Esophagus squamous epithelium (tissue), 5 donors: ENCODE measurements at regions not wholly inside any gene's neighbourhood (a gene's known extent, or its start where the extent isn't known, plus 50 kb on each side); places are given as distances from the start of the nearest gene placed in this dataset.

ENCODE experiments used
- DNase-seq: peaks from one replicate; lab custom pipeline; 2025; lab: John Stamatoyannopoulos, UW
- H3K27ac ChIP-seq, 4 donors: fragments of 200-600 bp; sonication (generic); one replicate each; pipeline ENCODE4 v1.5.1; 2016 to 2019; ENCODE audit warnings: mild to moderate bottlenecking in 1 of 4
- H3K27me3 ChIP-seq, 4 donors: fragments of 200-600 bp; sonication (generic); 1 replicate in 3 of 4; 2 replicates in 1 of 4; pipeline versions ENCODE4 v1.5.1 to v1.6.0; 2017 to 2021; ENCODE audit warnings: antibody characterized with exemption in 1 of 4
- H3K36me3 ChIP-seq, 3 donors: fragments of 200-600 bp; sonication (generic); one replicate each; pipeline ENCODE4 v1.5.1; 2016 to 2019
- H3K4me1 ChIP-seq, 3 donors: fragments of 200-600 bp; sonication (generic); one replicate each; pipeline ENCODE4 v1.5.1; 2017 to 2019
- H3K4me3 ChIP-seq, 4 donors: fragments of 200-600 bp; sonication (generic); 1 replicate in 3 of 4; 2 replicates in 1 of 4; pipeline ENCODE4 v1.5.1; 2016 to 2019; ENCODE audit warnings: mild to moderate bottlenecking in 2 of 4, moderate library complexity in 1 of 4
- H3K9me3 ChIP-seq, 3 donors: fragments of 200-600 bp; sonication (generic); one replicate each; pipeline ENCODE4 v1.5.1; 2016 to 2019
- CTCF ChIP-seq, 6 experiments: fragments of 450-650 bp in 4 of 6; fragments of 200-600 bp in 2 of 6; sonication (generic) in 2 of 6; IDR thresholded peaks; one replicate each; pipeline ENCODE4 v1.5.1; 2016 to 2019; ENCODE audit warnings: antibody characterized with exemption in 6 of 6, mild to moderate bottlenecking in 4 of 6, moderate library complexity in 4 of 6
- POLR2A ChIP-seq, 4 donors: fragments of 450-650 bp; IDR thresholded peaks; one replicate each; pipeline ENCODE4 v1.6.1; 2017; ENCODE audit warnings: antibody characterized with exemption in 4 of 4, mild to moderate bottlenecking in 4 of 4, moderate library complexity in 3 of 4
- WGBS, 2 donors: methylation state at CpG; one replicate each; pipeline ENCODE4 v1.1.5; 2018; 5-methylcytosine and 5-hydroxymethylcytosine counted together
- intact Hi-C: fragments of 100-400 bp; cut with DNase I; formaldehyde crosslinking; loops from one replicate; pipeline ENCODE4 v1.15.0; 2022
- donor health status: DM: yes; HTN: yes; CAD: no.

GRCh38 chr21:39084073-39084472 lies 99.2 kb downstream of the PSMG1 start:
- Histone ChIP-seq H3K36me3 (no peaks in the 10 kb centered on the region), H3K4me3 (no peak overlapping the region), H3K9me3 (no peaks in the 10 kb centered on the region), H3K27ac (peak overlapping the region; percentile 52 to 89 (median 85)), H3K4me1 (peaks cover 3 to 54% (median 20%) of the 10 kb centered on the region in 3 donors), H3K27me3 (no peaks in the 10 kb centered on the region)
- WGBS, 2 donors = 67 to 79% methylated on average over 3 to 4 of the region's 4 CpGs
- intact Hi-C loops = no loop called here
- no peak for DNase-seq
- TF ChIP-seq POLR2A (IDR thresholded peaks at IDR 0.05) (no peak), CTCF (IDR thresholded peaks at IDR 0.05) (no peak)

- Histone ChIP-seq H3K4me3 (peak overlapping the region in 2 of 4 donors; percentile 1 to 38), H3K36me3 (no peaks in the 10 kb centered on the region), H3K27me3 (no peaks in the 10 kb centered on the region), H3K9me3 (no peaks in the 10 kb centered on the region), H3K27ac (peak overlapping the region; percentile 80 to 89 (median 85)), H3K4me1 (peaks cover 3 to 56% (median 20%) of the 10 kb centered on the region in 3 donors)
- TF ChIP-seq CTCF (IDR thresholded peaks at IDR 0.05) (no peak), POLR2A (IDR thresholded peaks at IDR 0.05) (no peak)
- intact Hi-C loops = no loop called here
- WGBS, 2 donors = 12 to 25% methylated on average over 8 to 11 of the region's 11 CpGs
- no peak for DNase-seq
Measured at GRCh38 chr21:39083377-39084008, 99.8 kb downstream of the PSMG1 start.

GRCh38 chr21:39082656-39083376 lies 100.4 kb downstream of the PSMG1 start:
- peaks cover 3 to 56% (median 20%) of the 10 kb centered on the region in 3 donors for H3K4me1 ChIP-seq
- intact Hi-C loops = no loop called here
- TF ChIP-seq POLR2A (IDR thresholded peaks at IDR 0.05) (no peak), CTCF (IDR thresholded peaks at IDR 0.05) (peak in 1 of 6 experiments; percentile 23)
- WGBS, 2 donors = 27 to 67% methylated on average over 4 to 8 of the region's 24 CpGs
- H3K27ac ChIP-seq = peak overlapping the region; percentile 80 to 89 (median 85)
- no peak for DNase-seq
- no peaks in the 10 kb centered on the region for H3K36me3 ChIP-seq
- peak overlapping the region in 2 of 4 donors; percentile 1 to 38 for H3K4me3 ChIP-seq
- H3K9me3 ChIP-seq = no peaks in the 10 kb centered on the region
- no peaks in the 10 kb centered on the region for H3K27me3 ChIP-seq

- Histone ChIP-seq H3K4me1 (peaks cover 3 to 55% (median 20%) of the 10 kb centered on the region in 3 donors), H3K9me3 (peaks cover 0 to 2% (median 0%) of the 10 kb centered on the region in 3 donors), H3K36me3 (no peaks in the 10 kb centered on the region), H3K4me3 (no peak overlapping the region), H3K27me3 (no peaks in the 10 kb centered on the region), H3K27ac (no peak overlapping the region)
- 88 to 89% methylated on average over 5 of the region's 5 CpGs for WGBS, 2 donors
- TF ChIP-seq CTCF (IDR thresholded peaks at IDR 0.05) (no peak), POLR2A (IDR thresholded peaks at IDR 0.05) (no peak)
- no peak for DNase-seq
- intact Hi-C loops = no loop called here
Measured at GRCh38 chr21:39080366-39080765, 102.9 kb downstream of the PSMG1 start.

GRCh38 chr21:39079617-39080016 lies 103.6 kb downstream of the PSMG1 start:
- WGBS, 2 donors = 57 to 71% methylated on average over 12 to 15 of the region's 15 CpGs
- Histone ChIP-seq H3K27ac (peak overlapping the region; percentile 8 to 50 (median 30)), H3K9me3 (peaks cover 0 to 10% (median 0%) of the 10 kb centered on the region in 3 donors), H3K27me3 (no peaks in the 10 kb centered on the region), H3K4me3 (no peak overlapping the region), H3K4me1 (peaks cover 3 to 47% (median 20%) of the 10 kb centered on the region in 3 donors), H3K36me3 (no peaks in the 10 kb centered on the region)
- TF ChIP-seq CTCF (IDR thresholded peaks at IDR 0.05) (no peak), POLR2A (IDR thresholded peaks at IDR 0.05) (no peak)
- intact Hi-C loops = no loop called here
- peak; percentile 20 for DNase-seq
